ENCODE measurements at regions not wholly inside any gene's neighbourhood (a gene's known extent, or its start where the extent isn't known, plus 50 kb on each side); places are given as distances from the start of the nearest gene placed in this dataset.

DNA sequence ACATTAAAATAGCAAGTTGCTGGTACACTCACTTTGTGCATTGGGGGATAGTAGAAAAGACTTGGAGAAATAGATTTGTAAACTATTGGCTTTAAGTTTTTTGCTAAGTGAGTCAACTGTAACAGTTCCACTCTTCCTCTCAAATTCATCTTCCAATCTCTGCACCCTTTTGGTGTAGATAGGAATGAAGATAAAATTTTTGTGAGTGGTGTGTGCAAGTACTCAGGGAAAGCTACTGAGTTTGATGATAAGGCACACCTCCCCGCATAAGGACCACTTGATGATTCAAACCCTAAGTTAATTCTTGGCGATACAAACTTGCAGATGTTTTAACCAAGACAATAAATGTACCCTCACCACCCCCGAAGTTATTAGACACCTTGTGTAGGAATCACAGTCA is 168.3 kb upstream of the SLITRK1 start:
- no peak for ATAC-seq (ENCODE audit: low read depth)
- Histone ChIP-seq H4K20me1 (ENCODE audit: control insufficient read depth, insufficient read depth, low read length, poor library complexity, severe bottlenecking) (no peaks in the 10 kb centered on the region), H3K36me3 (replicated peaks in 1 of 2; ENCODE audit: control extremely low read depth in 1 of 2, control insufficient read depth in 1 of 2, extremely low read depth in 1 of 2, insufficient read depth in 2 of 2, low read length in 1 of 2) (no peaks in the 10 kb centered on the region), H3K27me3 (replicated peaks in 1 of 4; ENCODE audit: control extremely low read depth in 1 of 4, control insufficient read depth in 3 of 4, insufficient read depth in 4 of 4, low read length in 3 of 4) (no peaks in the 10 kb centered on the region), H3K4me2 (replicated peaks; ENCODE audit: low read depth, low read length, poor library complexity, severe bottlenecking) (no peak overlapping the region), H3K4me1 (ENCODE audit: control insufficient read depth in 2 of 2, insufficient read depth in 2 of 2, low read length in 2 of 2) (no peaks in the 10 kb centered on the region), H3K9me3 (ENCODE audit: control extremely low read depth in 1 of 3, control insufficient read depth in 2 of 3, insufficient read depth in 1 of 3, low read length in 2 of 3) (no peaks in the 10 kb centered on the region), H2AFZ (ENCODE audit: insufficient read depth, low read depth, low read length, poor library complexity, severe bottlenecking) (no peak overlapping the region), H3K4me3 (ENCODE audit: control extremely low read depth in 1 of 5, extremely low read depth in 1 of 5, insufficient read depth in 1 of 5, low read depth in 2 of 5, low read length in 4 of 5) (no peak overlapping the region), H3K27ac (ENCODE audit: low read length in 2 of 2) (no peak overlapping the region), H3K9ac (ENCODE audit: low read length) (no peak overlapping the region), H3K79me2 (ENCODE audit: control insufficient read depth, insufficient read depth, low read length) (no peaks in the 10 kb centered on the region)
- Mint-ChIP-seq H3K4me1 (no peaks in the 10 kb centered on the region), H3K4me3 (no peak overlapping the region), H3K27me3 (no peaks in the 10 kb centered on the region), H3K27ac (no peak overlapping the region), H3K9me3 (ENCODE audit: insufficient read depth) (peaks cover 3% of the 10 kb centered on the region)
- WGBS (ENCODE audit: insufficient coverage): no CpG with 5 or more reads among the region's 3 CpGs
- CTCF ChIA-PET: no interaction called here
- POLR2A ChIA-PET: no interaction called here
- intact Hi-C loops (cut with micrococcal nuclease): no loop called here
- DNase-seq: no peak
- TF ChIP-seq, protein P1, sequence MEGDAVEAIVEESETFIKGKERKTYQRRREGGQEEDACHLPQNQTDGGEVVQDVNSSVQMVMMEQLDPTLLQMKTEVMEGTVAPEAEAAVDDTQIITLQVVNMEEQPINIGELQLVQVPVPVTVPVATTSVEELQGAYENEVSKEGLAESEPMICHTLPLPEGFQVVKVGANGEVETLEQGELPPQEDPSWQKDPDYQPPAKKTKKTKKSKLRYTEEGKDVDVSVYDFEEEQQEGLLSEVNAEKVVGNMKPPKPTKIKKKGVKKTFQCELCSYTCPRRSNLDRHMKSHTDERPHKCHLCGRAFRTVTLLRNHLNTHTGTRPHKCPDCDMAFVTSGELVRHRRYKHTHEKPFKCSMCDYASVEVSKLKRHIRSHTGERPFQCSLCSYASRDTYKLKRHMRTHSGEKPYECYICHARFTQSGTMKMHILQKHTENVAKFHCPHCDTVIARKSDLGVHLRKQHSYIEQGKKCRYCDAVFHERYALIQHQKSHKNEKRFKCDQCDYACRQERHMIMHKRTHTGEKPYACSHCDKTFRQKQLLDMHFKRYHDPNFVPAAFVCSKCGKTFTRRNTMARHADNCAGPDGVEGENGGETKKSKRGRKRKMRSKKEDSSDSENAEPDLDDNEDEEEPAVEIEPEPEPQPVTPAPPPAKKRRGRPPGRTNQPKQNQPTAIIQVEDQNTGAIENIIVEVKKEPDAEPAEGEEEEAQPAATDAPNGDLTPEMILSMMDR (IDR thresholded peaks at IDR 0.05): no peak
- no peak for TF ChIP-seq EZH2 (IDR thresholded peaks at IDR 0.05; ENCODE audit: borderline replicate concordance, insufficient read depth, low read depth, low read length, poor library complexity, severe bottlenecking)

DNA sequence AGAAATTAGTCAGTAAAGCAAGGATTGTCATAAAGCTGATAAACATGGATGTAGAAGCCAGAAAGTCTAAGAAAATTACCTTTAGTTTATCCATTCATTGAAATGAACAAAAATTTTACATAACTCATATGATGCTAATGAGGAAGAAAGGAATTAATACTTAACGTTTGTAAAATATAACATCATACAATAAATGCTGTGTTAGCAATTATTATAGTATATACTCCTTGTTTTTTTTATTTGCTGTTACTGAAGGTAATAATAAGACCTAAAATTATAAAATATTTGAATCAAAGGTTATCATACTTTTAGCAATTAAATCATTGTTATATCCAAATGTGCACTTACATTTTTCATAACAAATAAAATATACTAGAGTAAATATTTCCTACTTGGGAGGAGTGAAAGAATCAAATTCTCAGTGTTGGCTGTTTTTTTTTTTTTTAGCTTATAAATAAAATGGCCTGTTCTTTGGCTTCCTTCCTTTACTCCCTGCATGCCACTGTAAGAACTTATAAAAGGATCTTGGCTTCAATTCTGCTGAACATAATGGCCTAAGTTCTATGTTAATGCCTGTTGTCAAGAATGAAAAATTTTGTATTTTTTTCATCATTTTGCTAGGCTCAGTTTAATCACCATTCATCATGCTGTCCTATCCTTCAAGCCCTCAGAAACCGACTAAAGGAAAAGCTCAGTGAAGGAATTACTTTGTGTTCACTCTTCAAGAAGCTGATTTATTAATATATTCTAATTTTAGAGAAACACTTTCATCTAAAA is 167.4 kb upstream of the SLITRK1 start:
- Histone ChIP-seq H4K20me1 (ENCODE audit: control insufficient read depth, insufficient read depth, low read length, poor library complexity, severe bottlenecking) (no peaks in the 10 kb centered on the region), H3K79me2 (ENCODE audit: control insufficient read depth, insufficient read depth, low read length) (no peaks in the 10 kb centered on the region), H3K27ac (ENCODE audit: low read length in 2 of 2) (no peak overlapping the region), H3K27me3 (replicated peaks in 1 of 4; ENCODE audit: control extremely low read depth in 1 of 4, control insufficient read depth in 3 of 4, insufficient read depth in 4 of 4, low read length in 3 of 4) (no peaks in the 10 kb centered on the region), H3K9me3 (ENCODE audit: control extremely low read depth in 1 of 3, control insufficient read depth in 2 of 3, insufficient read depth in 1 of 3, low read length in 2 of 3) (no peaks in the 10 kb centered on the region), H3K9ac (ENCODE audit: low read length) (no peak overlapping the region), H2AFZ (ENCODE audit: insufficient read depth, low read depth, low read length, poor library complexity, severe bottlenecking) (no peak overlapping the region), H3K4me2 (replicated peaks; ENCODE audit: low read depth, low read length, poor library complexity, severe bottlenecking) (no peak overlapping the region), H3K4me3 (ENCODE audit: control extremely low read depth in 1 of 5, extremely low read depth in 1 of 5, insufficient read depth in 1 of 5, low read depth in 2 of 5, low read length in 4 of 5) (no peak overlapping the region), H3K4me1 (ENCODE audit: control insufficient read depth in 2 of 2, insufficient read depth in 2 of 2, low read length in 2 of 2) (no peaks in the 10 kb centered on the region), H3K36me3 (replicated peaks in 1 of 2; ENCODE audit: control extremely low read depth in 1 of 2, control insufficient read depth in 1 of 2, extremely low read depth in 1 of 2, insufficient read depth in 2 of 2, low read length in 1 of 2) (no peaks in the 10 kb centered on the region)
- no CpG with 5 or more reads among the region's 2 CpGs for WGBS (ENCODE audit: insufficient coverage)
- intact Hi-C loops (cut with micrococcal nuclease): no loop called here
- POLR2A ChIA-PET: no interaction called here
- no peak for TF ChIP-seq EZH2 (IDR thresholded peaks at IDR 0.05; ENCODE audit: borderline replicate concordance, insufficient read depth, low read depth, low read length, poor library complexity, severe bottlenecking)
- peaks cover 3% of the 10 kb centered on the region for H3K9me3 Mint-ChIP-seq (ENCODE audit: insufficient read depth)
- no peak overlapping the region for H3K4me3 Mint-ChIP-seq
- no peaks in the 10 kb centered on the region for H3K27me3 Mint-ChIP-seq
- no peaks in the 10 kb centered on the region for H3K4me1 Mint-ChIP-seq
- no peak for DNase-seq
- no peak for ATAC-seq (ENCODE audit: low read depth)
- H3K27ac Mint-ChIP-seq: no peak overlapping the region
- CTCF ChIA-PET: no interaction called here

Data from B cell (primary cell).